ENCODE measurements at regions not wholly inside any gene's neighbourhood (a gene's known extent, or its start where the extent isn't known, plus 50 kb on each side); places are given as distances from the start of the nearest gene placed in this dataset.

DNA sequence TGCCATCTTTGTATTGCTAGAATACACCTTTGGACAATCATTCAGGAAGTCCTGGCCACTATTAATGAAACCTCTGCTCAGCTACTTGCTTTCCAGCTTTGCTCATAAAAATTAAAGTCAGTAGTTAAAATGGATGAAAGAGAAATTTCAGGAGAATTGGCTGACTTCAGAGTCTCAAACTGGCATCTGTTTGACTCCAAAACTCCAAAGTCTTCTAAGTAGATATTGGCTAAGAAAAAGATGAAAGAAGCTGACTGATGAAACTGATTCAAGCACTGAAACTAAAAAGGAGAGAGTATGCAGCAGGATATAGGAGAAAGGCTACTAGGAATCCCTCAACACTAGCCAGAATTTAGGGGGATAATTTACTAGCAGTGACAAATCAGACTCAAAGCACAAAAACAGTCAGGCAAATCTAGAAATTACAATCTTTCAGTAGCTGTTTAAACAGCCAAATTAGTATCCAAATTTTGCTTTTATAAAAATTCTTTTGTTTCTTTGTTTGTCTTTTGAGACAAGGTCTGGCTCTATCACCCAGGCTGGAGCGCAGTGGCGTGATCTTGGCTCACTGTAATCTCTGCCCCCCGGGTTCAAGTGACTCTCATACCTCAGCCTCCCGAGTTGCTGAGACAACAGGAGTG lies 52.1 kb upstream of the DTNA start:
- no peak overlapping the region for H3K4me3 ChIP-seq (ENCODE audit: low read depth, low read length)
- DNase-seq (ENCODE audit: low read depth) = no peak
- H3K36me3 ChIP-seq (ENCODE audit: control insufficient read depth, insufficient read depth, low read length) = no peaks in the 10 kb centered on the region
- no peaks in the 10 kb centered on the region for H3K27me3 ChIP-seq (ENCODE audit: control insufficient read depth, insufficient read depth, low read length)
- TF ChIP-seq, protein P1, sequence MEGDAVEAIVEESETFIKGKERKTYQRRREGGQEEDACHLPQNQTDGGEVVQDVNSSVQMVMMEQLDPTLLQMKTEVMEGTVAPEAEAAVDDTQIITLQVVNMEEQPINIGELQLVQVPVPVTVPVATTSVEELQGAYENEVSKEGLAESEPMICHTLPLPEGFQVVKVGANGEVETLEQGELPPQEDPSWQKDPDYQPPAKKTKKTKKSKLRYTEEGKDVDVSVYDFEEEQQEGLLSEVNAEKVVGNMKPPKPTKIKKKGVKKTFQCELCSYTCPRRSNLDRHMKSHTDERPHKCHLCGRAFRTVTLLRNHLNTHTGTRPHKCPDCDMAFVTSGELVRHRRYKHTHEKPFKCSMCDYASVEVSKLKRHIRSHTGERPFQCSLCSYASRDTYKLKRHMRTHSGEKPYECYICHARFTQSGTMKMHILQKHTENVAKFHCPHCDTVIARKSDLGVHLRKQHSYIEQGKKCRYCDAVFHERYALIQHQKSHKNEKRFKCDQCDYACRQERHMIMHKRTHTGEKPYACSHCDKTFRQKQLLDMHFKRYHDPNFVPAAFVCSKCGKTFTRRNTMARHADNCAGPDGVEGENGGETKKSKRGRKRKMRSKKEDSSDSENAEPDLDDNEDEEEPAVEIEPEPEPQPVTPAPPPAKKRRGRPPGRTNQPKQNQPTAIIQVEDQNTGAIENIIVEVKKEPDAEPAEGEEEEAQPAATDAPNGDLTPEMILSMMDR (IDR thresholded peaks at IDR 0.05; ENCODE audit: insufficient read depth, low read length, poor library complexity, severe bottlenecking) = no peak

DNA sequence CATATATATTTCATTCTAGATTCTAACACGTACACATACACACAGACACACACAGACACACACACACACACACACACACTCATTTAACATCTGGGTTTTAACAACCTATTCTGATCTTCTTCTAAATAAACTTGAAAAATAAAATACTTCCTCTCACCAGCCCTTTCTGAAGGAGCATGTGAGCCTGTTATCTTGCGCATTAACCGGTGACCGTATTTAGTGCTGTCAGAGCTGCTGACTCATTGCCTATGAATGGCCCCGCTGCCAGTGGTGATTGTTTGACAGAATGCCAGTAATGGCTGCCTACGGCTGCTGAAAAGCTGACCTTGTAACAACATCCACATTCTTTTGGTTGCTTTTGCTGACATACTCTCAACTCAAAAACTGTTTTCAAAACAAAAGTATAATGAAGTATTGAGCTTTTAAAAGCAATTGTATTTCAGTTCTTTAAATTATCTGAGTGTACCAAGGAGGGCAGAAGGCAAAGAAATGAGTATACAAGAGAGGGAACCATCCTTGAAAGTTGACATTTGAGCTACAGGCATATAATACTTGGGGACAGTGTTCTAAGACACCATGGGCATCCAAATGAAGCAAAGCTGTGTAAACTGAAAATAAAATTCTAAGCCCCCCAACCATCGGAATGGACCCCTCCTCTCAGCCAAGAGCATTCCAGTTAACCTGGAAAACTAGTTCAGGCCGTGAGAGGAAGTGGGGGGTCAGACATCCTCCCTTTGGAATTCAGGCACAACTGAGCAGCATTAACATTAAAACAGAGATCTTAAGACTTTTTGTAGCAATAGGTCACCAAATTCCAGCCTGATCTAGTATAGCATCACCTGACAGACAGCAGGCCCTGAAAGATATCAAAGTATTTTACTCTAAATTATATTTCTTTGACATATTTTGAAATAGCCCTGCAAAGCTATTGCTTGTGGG lies 50.2 kb upstream of the DTNA start:
- no peak overlapping the region for H3K4me3 ChIP-seq (ENCODE audit: low read depth, low read length)
- H3K36me3 ChIP-seq (ENCODE audit: control insufficient read depth, insufficient read depth, low read length) = no peaks in the 10 kb centered on the region
- no peaks in the 10 kb centered on the region for H3K27me3 ChIP-seq (ENCODE audit: control insufficient read depth, insufficient read depth, low read length)
- DNase-seq (ENCODE audit: low read depth) = peak; percentile 89
- TF ChIP-seq, protein P1 (IDR thresholded peaks at IDR 0.05; ENCODE audit: insufficient read depth, low read length, poor library complexity, severe bottlenecking) = no peak

Data from kidney epithelial cell (primary cell).